ENCODE measurements at regions not wholly inside any gene's neighbourhood (a gene's known extent, or its start where the extent isn't known, plus 50 kb on each side); places are given as distances from the start of the nearest gene placed in this dataset.

DNA sequence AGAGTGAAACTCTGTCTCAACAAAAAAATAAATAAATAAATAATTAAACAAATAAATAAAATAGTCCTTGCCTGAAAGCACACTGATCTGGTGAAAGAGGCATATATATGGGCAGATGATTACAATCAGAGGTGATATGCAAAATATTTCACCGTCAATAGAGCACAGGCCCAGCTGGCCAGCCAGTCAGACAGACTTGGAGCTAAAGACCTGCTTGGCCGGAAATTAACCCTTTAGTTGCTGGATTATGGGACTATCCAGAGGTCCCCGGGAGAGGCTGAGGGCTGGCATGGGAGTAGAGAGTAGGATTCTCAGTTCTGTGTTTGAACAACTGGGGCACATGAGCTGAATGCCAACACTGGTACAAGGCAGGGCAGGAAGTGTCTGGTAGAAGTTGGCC, 59.1 kb upstream of the CTNNB1 start:
- DNase-seq (ENCODE audit: low read depth, low spot score) = no peak

DNA sequence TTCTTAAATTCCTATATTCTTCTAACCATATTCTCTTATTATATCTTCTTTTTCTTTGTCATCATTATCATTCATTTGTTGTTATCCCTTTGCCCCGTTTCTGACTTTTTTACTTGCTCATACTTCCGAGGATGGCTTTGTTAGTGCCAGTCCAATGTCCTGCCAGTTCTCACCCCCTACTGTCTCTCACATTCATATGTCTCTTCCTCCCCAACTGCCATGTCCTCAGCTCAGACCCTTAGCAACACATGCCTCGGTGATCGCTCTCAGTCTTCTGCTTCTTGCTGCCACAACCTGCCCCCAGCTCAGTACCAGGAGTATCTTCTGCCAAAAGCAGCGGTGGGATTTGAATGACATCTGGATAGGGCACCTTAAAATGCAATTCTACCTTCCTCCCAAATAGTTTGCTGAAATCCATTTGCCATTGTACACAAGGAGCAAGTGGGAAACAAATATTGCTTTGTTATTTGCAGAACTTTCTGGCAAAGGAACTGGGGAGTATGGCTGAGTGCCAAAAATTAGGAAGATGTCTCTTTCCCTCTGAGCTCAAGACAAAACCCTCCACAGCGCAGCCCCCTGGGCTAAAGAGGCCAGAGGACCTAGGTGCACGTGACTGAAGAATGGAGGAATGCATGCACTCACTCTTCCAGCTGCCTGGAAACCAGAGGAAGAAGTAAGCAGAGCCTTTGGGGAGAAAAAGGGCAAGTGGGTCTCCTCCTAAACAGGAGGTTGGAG, 57.7 kb upstream of the CTNNB1 start:
- DNase-seq (ENCODE audit: low read depth, low spot score) = no peak

DNA sequence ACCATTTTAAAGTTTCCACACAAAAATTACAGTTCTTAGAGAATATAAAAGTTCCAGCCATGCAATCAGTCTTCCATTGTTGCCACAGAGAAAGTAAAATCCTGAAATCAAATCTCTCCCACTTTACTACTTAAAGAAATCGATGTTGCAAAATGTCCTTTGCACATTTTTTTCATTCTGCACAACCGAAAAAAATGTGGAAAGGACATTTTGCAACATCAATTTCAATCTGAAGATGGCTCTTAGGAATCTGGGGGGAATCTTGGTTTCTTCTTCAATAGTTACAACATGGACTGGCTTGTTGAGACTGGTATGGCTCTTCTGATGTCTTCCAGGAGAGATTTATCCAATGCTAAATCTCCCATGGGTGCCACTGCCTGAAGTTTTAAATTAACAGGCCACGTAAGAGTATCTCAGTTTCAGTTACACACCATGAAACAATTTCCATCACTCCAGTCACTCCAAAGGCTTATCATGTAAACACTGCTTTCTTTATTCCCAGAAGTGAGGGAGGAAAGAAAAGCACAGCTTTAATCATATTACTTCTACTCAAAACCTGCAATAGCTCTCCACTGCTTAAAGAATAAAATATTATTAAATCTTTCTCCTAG, 55.8 kb upstream of the CTNNB1 start:
- DNase-seq (ENCODE audit: low read depth, low spot score) = no peak

DNA sequence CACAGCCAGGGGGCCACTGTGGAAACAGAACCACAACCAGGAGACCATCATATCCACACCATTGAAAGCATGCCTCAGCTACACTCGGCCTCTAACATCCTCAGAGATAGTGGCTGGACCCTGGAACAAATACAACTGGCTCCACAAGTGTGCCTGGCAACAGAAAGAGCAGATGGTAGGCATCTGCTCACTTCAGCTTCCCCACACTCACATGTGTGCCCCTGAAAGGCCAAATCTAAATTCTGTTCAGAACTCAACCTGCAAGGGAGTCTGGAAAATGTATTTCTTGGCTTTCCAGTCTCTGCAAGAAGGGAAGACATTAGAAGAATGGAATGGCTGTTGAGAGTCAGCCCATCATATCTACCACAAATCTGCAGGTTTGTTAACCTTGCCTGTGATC, 54.7 kb upstream of the CTNNB1 start:
- DNase-seq (ENCODE audit: low read depth, low spot score) = no peak

DNA sequence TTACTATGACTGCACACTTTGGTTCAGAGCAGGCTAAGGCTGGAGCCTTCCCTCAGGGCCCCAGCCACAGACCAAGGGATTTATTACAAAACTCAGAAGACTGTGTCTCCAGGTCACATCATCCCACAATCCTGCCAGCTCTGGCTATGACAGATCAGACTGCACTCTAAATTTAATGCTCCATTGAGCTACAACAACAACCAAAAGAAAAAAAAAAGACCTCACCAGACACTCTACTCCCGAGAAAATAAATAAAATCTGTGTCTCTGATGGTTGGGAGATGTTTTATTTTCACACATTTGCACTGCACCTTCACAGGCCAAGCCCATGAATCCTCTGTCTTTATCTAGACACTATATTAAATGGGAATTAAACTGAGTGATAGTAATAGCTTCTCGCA, 50.8 kb upstream of the CTNNB1 start:
- DNase-seq (ENCODE audit: low read depth, low spot score) = no peak

DNA sequence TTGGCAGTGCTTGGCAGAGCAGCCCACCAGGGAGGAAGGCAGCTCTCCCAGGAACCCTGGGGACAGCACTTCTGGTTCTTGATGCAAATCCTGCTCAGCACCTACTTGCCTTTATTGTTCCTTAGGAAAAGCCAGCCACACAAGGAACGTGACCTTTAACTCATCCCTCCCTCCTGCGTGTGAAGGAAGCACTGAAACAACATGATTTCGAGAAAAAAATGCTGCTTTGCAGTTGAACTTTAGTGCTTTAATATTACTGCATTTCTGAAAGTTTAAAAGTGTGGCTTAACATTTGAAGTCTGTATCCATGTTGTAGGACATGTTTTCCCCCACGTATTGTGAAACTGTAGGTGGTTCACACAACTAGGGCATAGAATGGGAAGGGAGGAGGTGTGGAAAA, 50.4 kb upstream of the CTNNB1 start:
- no peak for DNase-seq (ENCODE audit: low read depth, low spot score)

Data from activated CD4-positive, CD25-positive, alpha-beta regulatory T cell treated with anti-CD3 and anti-CD28 coated beads, Interleukin-2, amount 50 U/mL, for 16 hours (primary cell).